Lower leg skin (tissue), 4 donors: ENCODE measurements at regions not wholly inside any gene's neighbourhood (a gene's known extent, or its start where the extent isn't known, plus 50 kb on each side); places are given as distances from the start of the nearest gene placed in this dataset.

Experiments used
- DNase-seq, 2 donors: peaks; one replicate each; pipeline ENCODE4 v3.0.0-alpha.2; 2019; ENCODE audit warnings: low spot score in 2 of 2
- H3K4me3 ChIP-seq: fragments of 200-600 bp; sonication (generic); 2 replicates; pipeline ENCODE4 v1.5.1; 2017; ENCODE audit warnings: mild to moderate bottlenecking, low read depth; ENCODE audit not compliant: poor library complexity, severe bottlenecking
- POLR2A ChIP-seq, 2 donors: fragments of 450-650 bp; IDR thresholded peaks; one replicate each; pipeline ENCODE4 v1.6.1; 2016 to 2017; ENCODE audit warnings: antibody characterized with exemption in 2 of 2, mild to moderate bottlenecking in 1 of 2, moderate library complexity in 1 of 2
- WGBS, 2 donors: methylation state at CpG; one replicate each; pipeline ENCODE4 v1.1.5; 2018; 5-methylcytosine and 5-hydroxymethylcytosine counted together
- intact Hi-C: fragments of 100-400 bp; cut with DNase I; formaldehyde crosslinking; loops from one replicate; pipeline ENCODE4 v1.15.0; 2023; ENCODE audit warnings: low total_unique reads
- TF ChIP-seq, protein P1 (sequence below), 3 donors: fragments of 450-650 bp; IDR thresholded peaks; one replicate each; pipeline ENCODE4 v1.5.1; 2016; ENCODE audit warnings: antibody characterized with exemption in 3 of 3, mild to moderate bottlenecking in 3 of 3, moderate library complexity in 2 of 3

DNA sequence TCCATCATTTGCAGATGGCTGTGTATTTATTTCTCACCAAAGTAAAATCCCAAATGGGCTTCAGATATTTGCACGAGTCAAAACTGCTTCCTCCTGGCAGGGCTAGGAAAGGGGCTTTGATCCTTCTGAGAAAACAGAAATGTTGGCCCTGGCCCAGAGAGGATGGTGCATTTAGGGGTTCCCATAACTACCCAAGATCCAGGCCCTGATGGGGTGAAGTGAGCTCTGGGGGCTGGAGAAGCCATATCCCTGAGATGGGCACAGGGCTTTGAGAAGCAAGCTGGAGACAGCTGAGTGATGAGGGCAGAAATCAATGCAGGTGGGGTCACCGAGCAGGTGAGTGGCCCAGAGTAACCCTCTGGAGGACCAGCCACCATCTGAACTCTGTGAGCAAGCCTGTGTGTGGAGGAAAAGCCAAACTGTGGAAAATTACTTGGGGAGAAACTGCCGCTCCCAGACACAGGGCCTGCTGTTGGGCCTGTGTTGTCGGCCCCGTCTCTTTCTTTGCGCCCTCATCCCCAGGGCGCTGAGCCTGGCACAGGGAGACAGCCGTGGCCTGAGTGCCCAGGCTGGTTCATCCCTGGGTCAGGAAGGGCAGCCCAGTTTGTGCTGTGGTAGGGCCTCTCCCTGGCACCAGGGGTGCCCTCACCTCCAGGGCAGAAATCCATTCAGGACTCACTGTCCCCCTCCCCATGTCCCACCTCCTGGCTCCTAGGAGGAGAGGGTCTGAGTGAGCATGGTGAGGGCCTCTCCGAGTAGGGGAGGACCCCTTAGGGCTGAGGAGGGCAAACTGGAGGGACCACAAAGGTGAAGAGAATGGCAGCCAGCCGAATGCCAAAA, 167.8 kb upstream of the HAAO start:
- intact Hi-C loops = no loop called here
- TF ChIP-seq, protein P1, sequence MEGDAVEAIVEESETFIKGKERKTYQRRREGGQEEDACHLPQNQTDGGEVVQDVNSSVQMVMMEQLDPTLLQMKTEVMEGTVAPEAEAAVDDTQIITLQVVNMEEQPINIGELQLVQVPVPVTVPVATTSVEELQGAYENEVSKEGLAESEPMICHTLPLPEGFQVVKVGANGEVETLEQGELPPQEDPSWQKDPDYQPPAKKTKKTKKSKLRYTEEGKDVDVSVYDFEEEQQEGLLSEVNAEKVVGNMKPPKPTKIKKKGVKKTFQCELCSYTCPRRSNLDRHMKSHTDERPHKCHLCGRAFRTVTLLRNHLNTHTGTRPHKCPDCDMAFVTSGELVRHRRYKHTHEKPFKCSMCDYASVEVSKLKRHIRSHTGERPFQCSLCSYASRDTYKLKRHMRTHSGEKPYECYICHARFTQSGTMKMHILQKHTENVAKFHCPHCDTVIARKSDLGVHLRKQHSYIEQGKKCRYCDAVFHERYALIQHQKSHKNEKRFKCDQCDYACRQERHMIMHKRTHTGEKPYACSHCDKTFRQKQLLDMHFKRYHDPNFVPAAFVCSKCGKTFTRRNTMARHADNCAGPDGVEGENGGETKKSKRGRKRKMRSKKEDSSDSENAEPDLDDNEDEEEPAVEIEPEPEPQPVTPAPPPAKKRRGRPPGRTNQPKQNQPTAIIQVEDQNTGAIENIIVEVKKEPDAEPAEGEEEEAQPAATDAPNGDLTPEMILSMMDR (IDR thresholded peaks at IDR 0.05) = no peak
- TF ChIP-seq POLR2A (IDR thresholded peaks at IDR 0.05) = no peak
- no peak overlapping the region for H3K4me3 ChIP-seq
- WGBS, 2 donors = 50 to 60% methylated on average over 10 of the region's 10 CpGs
- DNase-seq = no peak

DNA sequence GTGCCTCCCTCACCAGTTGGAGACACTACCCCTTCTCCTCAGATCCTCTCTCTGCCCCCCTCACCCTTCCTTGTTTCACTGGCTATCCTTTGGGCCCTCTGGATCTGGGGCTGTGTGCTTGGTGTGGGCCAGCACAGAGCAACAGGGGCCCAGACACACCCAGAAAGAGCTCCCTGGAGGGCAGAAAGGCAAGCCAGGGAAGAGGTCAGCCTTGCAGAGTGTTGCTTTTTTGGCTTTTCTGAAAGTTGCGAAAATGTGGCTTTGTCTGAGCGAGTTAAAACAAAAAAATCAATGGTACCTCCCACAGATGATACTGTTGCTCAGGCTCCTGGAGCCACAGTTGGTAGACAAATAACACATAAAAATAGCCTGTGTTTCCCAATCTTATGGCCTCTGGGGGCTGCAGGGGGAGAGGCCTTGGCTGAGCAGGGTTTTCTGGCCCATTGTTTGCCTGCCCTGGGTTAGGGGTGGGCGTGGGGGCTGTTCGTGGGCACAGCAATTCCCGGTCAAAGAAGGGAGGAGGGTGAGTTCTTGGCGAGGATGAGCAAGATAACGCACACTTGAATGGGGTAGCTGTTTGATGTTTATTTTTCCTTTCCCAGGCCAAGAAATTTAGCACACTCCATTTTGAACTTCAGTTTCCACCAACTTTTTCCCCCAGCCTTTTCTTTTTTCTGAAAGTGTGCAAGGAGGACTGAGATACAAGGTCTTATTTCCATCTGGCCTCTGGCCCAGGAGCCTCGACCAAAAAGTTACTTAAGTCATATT, 167.0 kb upstream of the HAAO start:
- 36 to 38% methylated on average over 8 of the region's 8 CpGs for WGBS, 2 donors
- no peak for DNase-seq
- no peak overlapping the region for H3K4me3 ChIP-seq
- TF ChIP-seq POLR2A (IDR thresholded peaks at IDR 0.05) = no peak
- TF ChIP-seq, protein P1 (IDR thresholded peaks at IDR 0.05) = no peak
- intact Hi-C loops = loop anchor here (10.0 kb wide), 1 partner anchor 525 kb away; no protein-coding TSS in a partner anchor

DNA sequence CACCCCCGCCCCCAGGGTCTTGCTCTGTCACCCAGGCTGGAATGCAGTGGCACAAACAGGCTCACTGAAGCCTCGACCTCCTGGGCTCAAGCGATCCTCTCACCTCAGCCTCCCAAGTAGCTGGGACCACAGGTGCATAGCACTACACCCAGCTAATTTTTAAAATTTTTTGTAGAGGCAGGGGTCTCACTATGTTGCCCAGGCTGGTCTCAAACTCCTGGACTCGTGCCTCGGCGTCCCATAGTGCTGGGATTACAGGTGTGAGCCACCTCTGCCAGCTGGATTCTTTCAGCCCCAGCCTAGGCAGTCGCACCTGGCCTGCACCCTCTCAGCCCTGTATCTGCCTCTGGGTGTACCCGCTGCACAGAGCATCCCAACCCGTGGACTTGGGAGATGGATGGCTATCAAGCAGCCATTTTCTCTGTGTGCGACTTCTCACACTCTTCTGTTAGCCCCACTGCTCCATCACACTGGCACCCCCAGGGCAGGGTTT, 166.4 kb upstream of the HAAO start:
- WGBS, 2 donors = 80 to 81% methylated on average over 10 of the region's 10 CpGs
- intact Hi-C loops = loop anchor here (10.0 kb wide), 1 partner anchor 526 kb away; no protein-coding TSS in a partner anchor
- no peak overlapping the region for H3K4me3 ChIP-seq
- TF ChIP-seq, protein P1 (IDR thresholded peaks at IDR 0.05) = no peak
- no peak for DNase-seq

DNA sequence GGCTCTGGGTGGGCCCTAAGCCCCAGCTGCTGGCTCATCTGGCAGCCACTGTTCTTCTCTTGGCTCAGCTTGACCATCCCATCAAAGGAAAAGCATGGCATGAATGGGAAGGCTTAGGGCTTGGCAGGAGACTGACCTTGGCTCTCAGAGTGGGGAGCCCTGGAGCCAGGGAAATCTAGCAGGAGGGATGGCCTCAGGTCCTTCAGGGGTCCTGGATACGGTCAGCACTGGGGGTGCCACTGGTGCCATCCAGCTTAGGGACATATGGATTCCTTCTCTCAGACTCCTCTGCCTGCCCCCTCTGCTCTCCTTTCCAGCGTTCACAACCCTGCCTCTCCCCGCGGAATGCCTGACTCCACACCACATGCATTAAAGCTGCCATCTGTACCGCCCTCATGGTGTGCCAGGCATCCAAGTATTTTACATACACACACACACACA, 165.5 kb upstream of the HAAO start:
- DNase-seq = no peak
- TF ChIP-seq, protein P1 (IDR thresholded peaks at IDR 0.05) = no peak
- TF ChIP-seq POLR2A (IDR thresholded peaks at IDR 0.05) = no peak
- no peak overlapping the region for H3K4me3 ChIP-seq
- WGBS, 2 donors = 71 to 90% methylated on average over 5 of the region's 5 CpGs
- intact Hi-C loops = loop anchor here (10.0 kb wide), 1 partner anchor 527 kb away; no protein-coding TSS in a partner anchor

DNA sequence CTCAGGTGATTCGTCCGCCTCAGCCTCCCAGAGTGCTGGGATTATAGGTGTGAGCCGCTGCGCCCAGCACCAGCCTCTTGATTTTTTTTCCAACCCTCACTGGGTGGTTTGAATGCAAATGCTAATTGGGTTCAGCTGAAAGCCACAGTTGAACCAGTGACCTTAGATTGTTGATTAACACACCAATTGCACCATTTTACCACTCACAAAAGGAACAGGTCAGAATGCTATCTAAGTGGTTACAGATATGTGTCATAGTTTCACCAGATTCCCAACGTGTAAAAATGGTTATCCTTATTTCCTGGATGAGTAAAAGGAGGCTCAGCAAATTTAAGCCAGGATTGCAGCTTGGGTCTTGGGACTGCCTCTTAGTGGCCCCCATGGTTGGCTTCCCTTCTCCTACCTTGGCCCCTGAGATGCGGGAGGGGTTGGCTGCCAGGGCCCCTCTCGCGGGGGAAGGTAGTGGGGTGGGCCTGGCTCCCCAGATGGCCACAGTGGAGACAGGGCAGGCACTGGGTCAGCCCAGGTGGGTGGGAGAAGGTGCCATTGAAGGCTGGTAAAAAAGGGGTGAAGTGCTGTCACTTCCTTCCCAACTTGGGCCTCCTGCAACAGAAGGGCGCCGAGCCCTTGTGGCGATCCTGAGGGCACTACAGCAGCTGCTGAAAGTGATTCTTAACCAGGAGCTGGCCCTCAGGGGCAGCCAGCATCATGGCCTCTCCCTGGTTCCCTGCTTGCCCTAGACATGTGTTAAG, 164.9 kb upstream of the HAAO start:
- WGBS, 2 donors = 84 to 89% methylated on average over 11 of the region's 11 CpGs
- TF ChIP-seq, protein P1 (IDR thresholded peaks at IDR 0.05) = no peak
- no peak for TF ChIP-seq POLR2A (IDR thresholded peaks at IDR 0.05)
- no peak for DNase-seq

More for the DNA sequence above, 164.9 kb upstream of the HAAO start:
- H3K4me3 ChIP-seq = no peak overlapping the region
- intact Hi-C loops = loop anchor here (10.0 kb wide), 1 partner anchor 528 kb away; no protein-coding TSS in a partner anchor
